ENCODE measurements at regions not wholly inside any gene's neighbourhood (a gene's known extent, or its start where the extent isn't known, plus 50 kb on each side); places are given as distances from the start of the nearest gene placed in this dataset.

DNA sequence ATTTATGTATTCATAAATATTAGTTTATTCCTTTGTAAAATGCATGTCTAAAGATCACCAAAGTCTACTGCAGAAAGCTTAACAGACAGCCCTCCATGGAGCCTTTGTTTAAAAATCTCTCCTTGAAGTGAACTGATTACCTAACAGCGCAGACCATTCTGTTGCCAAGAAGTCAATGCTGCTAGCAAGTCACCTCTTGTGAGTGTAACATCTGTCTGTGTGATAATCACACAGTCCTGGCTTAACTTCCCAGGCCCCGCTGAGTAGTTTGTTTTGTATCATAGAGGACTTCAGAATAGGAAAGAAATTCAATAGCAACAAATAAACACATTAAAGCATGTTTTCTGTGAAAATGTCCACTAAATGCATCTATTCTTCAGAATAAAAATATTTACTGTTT is 435.3 kb upstream of the IGFBP3 start:
- CTCF ChIA-PET: interaction anchor here in 1 of 2 donors (0.7 kb wide), 1 partner anchor 12 kb away, joined by 3 read pairs; no protein-coding TSS in a partner anchor

DNA sequence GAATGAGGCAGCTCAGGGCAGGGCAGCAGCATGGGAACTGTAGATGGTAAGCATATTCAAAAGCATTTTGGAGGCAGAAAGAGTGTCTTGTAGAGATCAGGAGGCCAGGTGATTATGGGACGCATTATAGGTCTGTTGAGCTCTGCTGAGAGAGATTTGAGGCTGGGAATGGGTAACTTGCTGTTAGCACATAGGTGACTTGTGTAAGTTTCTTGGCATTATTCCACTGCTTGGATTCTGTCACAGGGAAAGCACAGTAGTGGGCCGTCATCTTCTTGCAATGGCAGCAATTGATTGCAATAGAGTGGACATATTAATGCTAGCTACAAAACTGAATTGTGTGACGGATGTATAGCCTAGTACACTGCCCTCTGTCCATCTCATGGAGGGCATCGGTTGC is 434.3 kb upstream of the IGFBP3 start:
- H3K27me3 Mint-ChIP-seq: peaks cover 0 to 3% of the 10 kb centered on the region in 2 donors

More for the DNA sequence above, 435.3 kb upstream of the IGFBP3 start:
- peaks cover 0 to 4% of the 10 kb centered on the region in 2 experiments for H3K27me3 ChIP-seq (replicated peaks in 1 of 2; ENCODE audit: control insufficient read depth in 2 of 2, extremely low read depth in 1 of 2, insufficient read depth in 2 of 2, low read length in 1 of 2)
- no peak overlapping the region for H3K27ac ChIP-seq (ENCODE audit: low read length)
- POLR2A ChIA-PET: no interaction called here
- no peaks in the 10 kb centered on the region for H3K36me3 ChIP-seq (ENCODE audit: control insufficient read depth in 2 of 2, extremely low read depth in 1 of 2, insufficient read depth in 1 of 2, low read length in 1 of 2)
- DNase-seq: no peak
- Mint-ChIP-seq H3K27me3 (peaks cover 0 to 3% of the 10 kb centered on the region in 2 donors), H3K4me3 (no peak overlapping the region), H3K27ac (no peak overlapping the region), H3K4me1 (no peaks in the 10 kb centered on the region), H3K9me3 (peaks cover 0 to 6% (median 0%) of the 10 kb centered on the region in 3 donors), H3K36me3 (no peaks in the 10 kb centered on the region)
- ATAC-seq (replicated peaks in 1 of 4): no peak
- no peak overlapping the region for H3K4me3 ChIP-seq (ENCODE audit: control insufficient read depth in 1 of 2, extremely low read depth in 1 of 2, low read length in 1 of 2)
- no CpG with 5 or more reads among the region's 2 CpGs for WGBS (ENCODE audit: insufficient coverage)
- H3K9me3 ChIP-seq: no peaks in the 10 kb centered on the region
- H3K4me1 ChIP-seq (ENCODE audit: control insufficient read depth in 1 of 2, extremely low read depth in 1 of 2, insufficient read depth in 2 of 2, low read length in 2 of 2): no peaks in the 10 kb centered on the region

DNA sequence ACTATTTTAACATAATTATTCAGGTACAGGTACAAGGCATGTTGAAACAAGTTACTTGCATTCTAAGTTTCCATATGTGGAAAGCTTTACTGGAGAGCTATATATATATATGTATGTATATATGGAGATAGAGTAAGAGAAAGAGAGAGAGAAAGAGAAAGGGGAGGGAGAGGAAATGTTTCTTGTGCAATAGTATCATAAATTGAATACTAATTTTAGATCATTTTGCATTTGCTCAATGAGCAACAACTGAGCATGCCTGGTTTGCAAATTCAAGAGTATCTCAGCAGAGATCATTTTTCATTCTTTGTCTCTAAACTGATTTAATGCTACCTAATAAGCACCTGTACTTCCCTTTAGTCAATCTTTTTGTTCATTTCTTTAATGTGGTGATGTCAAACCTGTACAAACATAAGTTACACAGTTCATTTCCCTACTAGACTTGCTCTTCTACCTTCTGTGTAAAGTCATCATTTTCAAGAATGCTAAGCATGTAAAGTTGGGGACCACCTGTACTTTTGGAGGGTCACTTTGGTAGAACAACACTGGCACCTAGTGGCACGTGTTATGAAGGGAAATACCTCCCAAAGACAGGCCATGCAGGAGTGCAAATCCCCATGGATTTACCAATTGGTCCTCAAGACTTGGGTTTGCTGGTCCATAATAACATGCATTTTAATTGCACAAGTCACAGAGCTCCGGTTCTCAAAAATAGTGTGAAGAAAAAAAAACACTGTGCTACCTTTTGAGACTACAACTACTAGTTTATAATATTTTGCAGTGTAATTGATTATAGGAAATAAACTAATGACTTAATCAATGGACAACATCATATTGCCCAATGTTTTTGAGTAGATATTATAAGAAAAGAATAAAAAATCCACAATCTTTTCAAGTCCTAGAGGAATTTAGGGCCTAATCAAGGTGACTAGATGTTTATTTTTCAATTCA is 431.2 kb upstream of the IGFBP3 start:
- Mint-ChIP-seq H3K36me3 (no peaks in the 10 kb centered on the region), H3K4me1 (no peaks in the 10 kb centered on the region), H3K27ac (no peak overlapping the region), H3K9me3 (peaks cover 0 to 4% (median 0%) of the 10 kb centered on the region in 3 donors), H3K4me3 (no peak overlapping the region), H3K27me3 (peaks cover 0 to 3% of the 10 kb centered on the region in 2 donors)
- Histone ChIP-seq H3K4me3 (ENCODE audit: control insufficient read depth in 1 of 2, extremely low read depth in 1 of 2, low read length in 1 of 2) (no peak overlapping the region), H3K27me3 (replicated peaks in 1 of 2; ENCODE audit: control insufficient read depth in 2 of 2, extremely low read depth in 1 of 2, insufficient read depth in 2 of 2, low read length in 1 of 2) (peaks cover 0 to 4% of the 10 kb centered on the region in 2 experiments), H3K4me1 (ENCODE audit: control insufficient read depth in 1 of 2, extremely low read depth in 1 of 2, insufficient read depth in 2 of 2, low read length in 2 of 2) (no peaks in the 10 kb centered on the region), H3K27ac (ENCODE audit: low read length) (no peak overlapping the region), H3K9me3 (no peaks in the 10 kb centered on the region), H3K36me3 (ENCODE audit: control insufficient read depth in 2 of 2, extremely low read depth in 1 of 2, insufficient read depth in 1 of 2, low read length in 1 of 2) (no peaks in the 10 kb centered on the region)
- WGBS (ENCODE audit: insufficient coverage): no CpG with 5 or more reads among the region's 2 CpGs
- DNase-seq (peak in 7 of 35 experiments; percentile 1 to 46 (median 3)), ATAC-seq (replicated peaks in 1 of 4) (no peak)
- ChIA-PET CTCF (no interaction called here), POLR2A (no interaction called here)

More for the DNA sequence above, 434.3 kb upstream of the IGFBP3 start:
- ChIA-PET CTCF (interaction anchor here in 1 of 2 donors (0.6 kb wide), 1 partner anchor 202 kb away, joined by 3 read pairs; no protein-coding TSS in a partner anchor), POLR2A (no interaction called here)
- peaks cover 0 to 1% (median 0%) of the 10 kb centered on the region in 3 donors for H3K9me3 Mint-ChIP-seq
- Histone ChIP-seq H3K4me3 (ENCODE audit: control insufficient read depth in 1 of 2, extremely low read depth in 1 of 2, low read length in 1 of 2) (no peak overlapping the region), H3K9me3 (no peaks in the 10 kb centered on the region), H3K4me1 (ENCODE audit: control insufficient read depth in 1 of 2, extremely low read depth in 1 of 2, insufficient read depth in 2 of 2, low read length in 2 of 2) (no peaks in the 10 kb centered on the region), H3K27ac (ENCODE audit: low read length) (no peak overlapping the region), H3K36me3 (ENCODE audit: control insufficient read depth in 2 of 2, extremely low read depth in 1 of 2, insufficient read depth in 1 of 2, low read length in 1 of 2) (no peaks in the 10 kb centered on the region), H3K27me3 (replicated peaks in 1 of 2; ENCODE audit: control insufficient read depth in 2 of 2, extremely low read depth in 1 of 2, insufficient read depth in 2 of 2, low read length in 1 of 2) (peaks cover 0 to 4% of the 10 kb centered on the region in 2 experiments)
- DNase-seq (no peak), ATAC-seq (replicated peaks in 1 of 4) (no peak)
- 61% methylated on average over 3 of the region's 4 CpGs for WGBS (ENCODE audit: insufficient coverage)
- no peaks in the 10 kb centered on the region for H3K4me1 Mint-ChIP-seq
- H3K36me3 Mint-ChIP-seq: no peaks in the 10 kb centered on the region
- H3K4me3 Mint-ChIP-seq: no peak overlapping the region
- no peak overlapping the region for H3K27ac Mint-ChIP-seq

DNA sequence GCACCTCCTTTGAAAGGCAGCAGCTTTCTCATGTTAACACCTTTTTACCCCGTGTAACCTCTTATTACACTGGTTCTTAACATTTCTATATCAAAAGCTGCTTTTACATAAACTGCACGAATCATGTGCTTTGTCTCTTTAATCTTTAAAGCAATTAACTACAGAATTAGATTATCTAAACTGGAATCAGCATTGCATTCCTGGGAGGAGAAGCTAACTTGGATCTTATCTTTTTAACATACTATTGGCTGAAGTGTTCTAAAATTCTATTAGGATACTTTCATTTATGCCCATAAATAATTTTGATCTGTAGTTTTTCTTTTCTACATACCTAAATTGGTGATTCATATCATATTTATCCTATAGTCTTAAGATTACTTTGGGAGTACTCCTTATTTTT is 428.4 kb upstream of the IGFBP3 start:
- Histone ChIP-seq H3K4me1 (ENCODE audit: control insufficient read depth in 1 of 2, extremely low read depth in 1 of 2, insufficient read depth in 2 of 2, low read length in 2 of 2) (no peaks in the 10 kb centered on the region), H3K27ac (ENCODE audit: low read length) (no peak overlapping the region), H3K27me3 (replicated peaks in 1 of 2; ENCODE audit: control insufficient read depth in 2 of 2, extremely low read depth in 1 of 2, insufficient read depth in 2 of 2, low read length in 1 of 2) (peaks cover 0 to 3% of the 10 kb centered on the region in 2 experiments), H3K36me3 (ENCODE audit: control insufficient read depth in 2 of 2, extremely low read depth in 1 of 2, insufficient read depth in 1 of 2, low read length in 1 of 2) (no peaks in the 10 kb centered on the region), H3K4me3 (ENCODE audit: control insufficient read depth in 1 of 2, extremely low read depth in 1 of 2, low read length in 1 of 2) (no peak overlapping the region), H3K9me3 (no peaks in the 10 kb centered on the region)
- Mint-ChIP-seq H3K27me3 (peaks cover 3% of the 10 kb centered on the region in 2 donors), H3K36me3 (no peaks in the 10 kb centered on the region), H3K4me1 (no peaks in the 10 kb centered on the region), H3K4me3 (no peak overlapping the region), H3K9me3 (peaks cover 0 to 9% (median 4%) of the 10 kb centered on the region in 3 donors), H3K27ac (no peak overlapping the region)
- WGBS (ENCODE audit: insufficient coverage): no CpG with 5 or more reads among the region's 2 CpGs
- CTCF ChIA-PET: no interaction called here
- POLR2A ChIA-PET: no interaction called here
- DNase-seq: no peak
- no peak for ATAC-seq (replicated peaks in 1 of 4)

DNA sequence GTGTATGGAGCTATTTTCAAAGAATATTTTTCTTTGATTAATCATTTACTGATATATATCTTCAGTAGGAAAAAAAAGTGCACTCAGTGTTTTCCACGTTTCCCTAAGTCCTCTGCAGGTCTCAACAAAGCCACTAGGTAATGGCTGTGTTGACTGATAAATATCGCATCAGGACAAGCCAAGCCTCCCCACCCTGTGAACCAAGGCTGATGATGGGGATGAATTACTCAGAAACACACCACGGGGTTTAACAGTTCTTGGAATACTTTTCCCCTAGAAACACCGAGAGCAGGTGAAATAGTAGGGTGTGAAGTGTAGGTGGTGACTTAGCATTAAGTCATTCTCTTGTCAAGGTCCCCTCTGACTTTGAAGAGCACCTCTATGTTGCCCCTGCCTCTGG is 423.5 kb upstream of the IGFBP3 start:
- CTCF ChIA-PET: no interaction called here
- POLR2A ChIA-PET: no interaction called here
- no peak for ATAC-seq (replicated peaks in 1 of 4)
- Histone ChIP-seq H3K27ac (ENCODE audit: low read length) (no peak overlapping the region), H3K27me3 (replicated peaks in 1 of 2; ENCODE audit: control insufficient read depth in 2 of 2, extremely low read depth in 1 of 2, insufficient read depth in 2 of 2, low read length in 1 of 2) (no peaks in the 10 kb centered on the region), H3K9me3 (no peaks in the 10 kb centered on the region), H3K4me1 (ENCODE audit: control insufficient read depth in 1 of 2, extremely low read depth in 1 of 2, insufficient read depth in 2 of 2, low read length in 2 of 2) (no peaks in the 10 kb centered on the region), H3K4me3 (ENCODE audit: control insufficient read depth in 1 of 2, extremely low read depth in 1 of 2, low read length in 1 of 2) (no peak overlapping the region), H3K36me3 (ENCODE audit: control insufficient read depth in 2 of 2, extremely low read depth in 1 of 2, insufficient read depth in 1 of 2, low read length in 1 of 2) (no peaks in the 10 kb centered on the region)
- no peak overlapping the region for H3K27ac Mint-ChIP-seq
- H3K4me3 Mint-ChIP-seq: no peak overlapping the region
- H3K36me3 Mint-ChIP-seq: no peaks in the 10 kb centered on the region
- WGBS (ENCODE audit: insufficient coverage): no CpG with 5 or more reads among the region's 4 CpGs
- peaks cover 0 to 3% of the 10 kb centered on the region in 2 donors for H3K27me3 Mint-ChIP-seq
- H3K9me3 Mint-ChIP-seq: peaks cover 0 to 21% (median 5%) of the 10 kb centered on the region in 3 donors
- no peak for DNase-seq
- H3K4me1 Mint-ChIP-seq: no peaks in the 10 kb centered on the region

DNA sequence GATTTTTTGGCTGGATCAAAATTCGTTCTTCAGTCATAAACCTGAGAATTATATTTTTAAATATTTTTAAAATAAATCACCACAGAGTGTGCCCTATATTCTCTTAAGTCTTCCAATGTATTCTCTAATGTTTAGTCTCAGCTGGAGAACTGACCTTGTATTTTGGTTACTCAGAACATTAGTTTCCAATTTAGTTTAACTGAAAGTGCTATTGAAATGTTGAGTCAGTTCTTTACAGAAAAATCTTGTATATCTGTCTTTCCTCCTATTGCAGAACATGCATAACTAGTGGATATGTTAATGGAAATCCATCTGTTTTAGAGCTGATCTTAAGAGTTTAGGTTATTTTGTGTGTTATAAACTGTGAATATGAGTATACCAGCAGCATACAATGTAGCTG is 422.7 kb upstream of the IGFBP3 start:
- H3K36me3 Mint-ChIP-seq: no peaks in the 10 kb centered on the region
- no peaks in the 10 kb centered on the region for H3K36me3 ChIP-seq (ENCODE audit: control insufficient read depth in 2 of 2, extremely low read depth in 1 of 2, insufficient read depth in 1 of 2, low read length in 1 of 2)
- H3K9me3 Mint-ChIP-seq: peaks cover 0 to 27% (median 12%) of the 10 kb centered on the region in 3 donors
- H3K4me3 ChIP-seq (ENCODE audit: control insufficient read depth in 1 of 2, extremely low read depth in 1 of 2, low read length in 1 of 2): no peak overlapping the region
- ChIA-PET CTCF (interaction anchor here in 1 of 2 donors (0.6 kb wide), 1 partner anchor 13 kb away, joined by 3 read pairs; no protein-coding TSS in a partner anchor), POLR2A (no interaction called here)
- ATAC-seq (replicated peaks in 1 of 4) (no peak), DNase-seq (no peak)
- H3K27ac Mint-ChIP-seq: no peak overlapping the region
- H3K27me3 ChIP-seq (replicated peaks in 1 of 2; ENCODE audit: control insufficient read depth in 2 of 2, extremely low read depth in 1 of 2, insufficient read depth in 2 of 2, low read length in 1 of 2): no peaks in the 10 kb centered on the region
- no CpG with 5 or more reads among the region's 1 CpG for WGBS (ENCODE audit: insufficient coverage)
- H3K27ac ChIP-seq (ENCODE audit: low read length): no peak overlapping the region
- no peaks in the 10 kb centered on the region for H3K9me3 ChIP-seq
- H3K27me3 Mint-ChIP-seq: peaks cover 0 to 3% of the 10 kb centered on the region in 2 donors
- no peak overlapping the region for H3K4me3 Mint-ChIP-seq
- no peaks in the 10 kb centered on the region for H3K4me1 Mint-ChIP-seq
- H3K4me1 ChIP-seq (ENCODE audit: control insufficient read depth in 1 of 2, extremely low read depth in 1 of 2, insufficient read depth in 2 of 2, low read length in 2 of 2): no peaks in the 10 kb centered on the region

All from T-cell (primary cell).